Fibroblast of skin of scalp (primary cell): ENCODE measurements at regions not wholly inside any gene's neighbourhood (a gene's known extent, or its start where the extent isn't known, plus 50 kb on each side); places are given as distances from the start of the nearest gene placed in this dataset.
"Not testable (repeated sequence)": the region's sequence is repeated elsewhere in the genome, so short reads cannot be mapped to it uniquely, and the experiment has no call there.

Experiments used
- DNase-seq: peaks from one replicate; pipeline ENCODE4 v3.0.0-alpha.2; 2013

DNA sequence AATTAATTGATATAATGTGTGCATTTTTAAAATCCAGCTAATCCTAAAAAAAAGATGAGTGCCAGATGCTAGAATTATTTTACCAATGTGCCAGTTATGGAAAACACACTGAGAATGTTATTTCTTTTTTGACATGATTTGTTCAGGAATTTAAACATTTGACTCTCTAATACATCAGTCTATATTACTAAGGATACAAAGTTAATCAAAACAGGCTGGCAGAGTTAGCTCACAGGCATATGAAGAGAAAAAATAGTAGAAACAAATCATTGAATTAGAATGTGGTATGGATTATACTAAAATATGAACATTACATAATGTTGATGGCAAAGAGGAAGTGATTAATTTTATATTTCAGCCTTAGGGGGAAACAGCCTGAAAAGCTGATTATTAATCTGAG, 368.3 kb upstream of the GJE1 start:
- peak; percentile 41 for DNase-seq

DNA sequence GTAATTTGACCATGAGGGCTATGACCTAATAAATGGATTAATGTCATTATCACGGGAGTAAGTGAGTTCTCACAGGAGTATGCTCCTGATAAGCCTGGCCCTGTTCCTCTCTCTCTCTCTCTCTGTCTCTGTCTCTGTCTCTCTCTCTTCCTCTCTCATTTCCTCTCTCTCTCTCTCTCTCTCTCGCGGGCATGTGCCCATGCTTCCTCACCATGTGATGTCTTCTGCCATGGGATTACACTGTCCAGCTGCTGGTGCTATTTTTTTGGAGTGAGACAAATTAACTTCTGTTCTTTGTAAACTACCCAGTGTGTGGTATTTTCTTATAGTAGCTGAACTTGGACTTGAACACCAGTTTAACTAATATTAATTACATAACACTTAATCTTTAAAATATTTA, 374.3 kb upstream of the GJE1 start:
- DNase-seq = no peak

DNA sequence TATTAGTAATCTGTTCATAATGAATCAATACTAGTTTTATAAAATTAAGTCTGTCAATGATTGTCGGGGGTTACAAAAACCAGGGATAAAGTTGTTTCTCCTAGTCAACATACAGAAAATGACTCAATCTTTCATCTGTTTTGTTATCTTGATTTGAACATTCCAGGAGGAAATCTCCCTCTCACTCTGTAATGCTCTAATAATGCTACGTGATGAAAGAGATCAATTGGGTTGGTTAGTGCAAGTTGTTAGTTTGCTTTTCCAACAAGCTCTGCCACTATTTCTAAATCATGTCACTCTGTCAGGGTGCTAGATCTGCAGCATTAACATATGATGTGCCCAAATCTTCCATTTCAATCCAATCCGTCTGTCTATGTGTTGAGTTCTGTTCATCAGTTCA, 379.5 kb upstream of the GJE1 start:
- no peak for DNase-seq

DNA sequence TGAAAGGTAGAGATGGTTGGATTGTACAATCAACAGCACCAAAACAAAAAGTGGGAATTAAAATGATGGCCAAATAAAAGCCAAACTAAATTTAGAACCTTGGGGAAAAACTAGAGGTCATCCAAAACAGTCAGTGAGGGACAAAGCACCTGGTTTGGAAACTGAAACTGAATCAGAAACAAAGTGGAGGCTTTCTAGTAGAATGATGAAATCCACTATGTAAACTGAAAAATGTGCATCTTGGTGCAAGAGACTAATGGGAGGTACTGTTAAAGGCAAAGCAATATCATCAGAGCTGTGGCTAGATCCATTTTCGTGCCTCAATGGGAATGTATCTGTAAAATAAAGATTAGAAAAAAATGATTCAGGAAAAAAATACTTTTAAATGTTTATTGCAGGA, 380.0 kb upstream of the GJE1 start:
- no peak for DNase-seq

GRCh38 chr6:141746324-141746723, 386.4 kb upstream of the GJE1 start:
- not testable (repeated sequence) for DNase-seq

- DNase-seq = no peak
Observed at GRCh38 chr6:141744971-141745370, 387.8 kb upstream of the GJE1 start.

- DNase-seq = no peak
Observed at GRCh38 chr6:141744194-141744925, 388.4 kb upstream of the GJE1 start.

GRCh38 chr6:141736104-141736503, 396.6 kb upstream of the GJE1 start:
- DNase-seq = no peak

GRCh38 chr6:141735126-141735525, 397.6 kb upstream of the GJE1 start:
- DNase-seq = no peak

DNA sequence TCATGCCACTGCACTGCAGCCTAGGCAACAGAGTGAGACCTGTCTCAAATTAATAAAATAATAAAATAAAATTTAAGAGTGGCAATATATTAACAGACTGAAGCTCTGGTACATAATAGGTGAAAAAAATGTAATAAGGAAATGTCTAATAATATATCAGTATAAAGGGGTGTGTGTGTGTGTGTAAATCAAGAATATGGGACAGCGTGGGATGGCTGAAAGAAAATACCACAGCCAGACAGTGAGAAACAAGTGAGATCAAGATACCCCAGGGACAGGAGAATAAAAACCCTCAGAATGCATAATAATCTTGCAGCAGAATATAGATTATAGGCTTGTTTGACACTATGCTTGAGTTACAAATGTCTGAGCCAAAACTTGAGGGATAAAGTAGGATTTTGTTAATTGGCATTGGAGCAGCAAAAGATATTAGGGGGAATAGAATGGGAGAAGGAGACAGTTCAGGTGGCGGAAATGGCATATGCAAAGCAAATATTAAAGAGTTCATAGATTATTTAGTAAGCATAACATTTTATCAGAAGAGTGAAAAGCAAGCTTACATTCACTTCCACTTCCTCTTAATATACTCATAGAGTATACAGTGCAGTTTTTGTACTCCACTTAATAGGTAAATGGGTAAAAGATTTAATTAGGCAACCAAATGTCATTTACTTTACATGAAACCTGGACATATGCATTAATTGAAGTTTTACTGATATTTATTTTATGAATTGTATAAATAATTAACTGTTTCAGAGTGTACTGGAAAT, 398.5 kb upstream of the GJE1 start:
- DNase-seq = no peak

- no peak for DNase-seq
Observed at GRCh38 chr6:141729146-141729545, 403.6 kb upstream of the GJE1 start.

GRCh38 chr6:141728330-141728729, 404.4 kb upstream of the GJE1 start:
- DNase-seq = no peak

- DNase-seq = no peak
Observed at GRCh38 chr6:141726248-141726647, 406.5 kb upstream of the GJE1 start.

DNA sequence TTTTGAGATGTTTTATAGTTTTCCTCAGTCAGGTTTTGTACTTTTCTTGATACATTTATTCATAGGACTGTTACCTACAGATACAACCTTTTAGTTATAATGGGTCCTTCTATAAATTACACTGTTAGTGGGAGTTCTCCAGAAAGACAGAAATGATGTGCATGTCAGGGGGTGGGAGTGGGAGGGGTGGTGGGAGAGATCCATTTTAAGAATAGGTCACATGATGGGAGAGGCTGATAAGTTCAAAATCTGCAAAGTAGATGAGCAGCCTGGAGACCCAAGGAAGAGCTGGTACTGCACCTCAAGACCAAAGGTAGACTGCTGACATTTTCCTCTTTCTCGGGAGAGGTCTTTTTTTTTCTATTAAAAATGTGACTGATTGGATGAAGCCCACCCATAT, 408.0 kb upstream of the GJE1 start:
- no peak for DNase-seq

DNA sequence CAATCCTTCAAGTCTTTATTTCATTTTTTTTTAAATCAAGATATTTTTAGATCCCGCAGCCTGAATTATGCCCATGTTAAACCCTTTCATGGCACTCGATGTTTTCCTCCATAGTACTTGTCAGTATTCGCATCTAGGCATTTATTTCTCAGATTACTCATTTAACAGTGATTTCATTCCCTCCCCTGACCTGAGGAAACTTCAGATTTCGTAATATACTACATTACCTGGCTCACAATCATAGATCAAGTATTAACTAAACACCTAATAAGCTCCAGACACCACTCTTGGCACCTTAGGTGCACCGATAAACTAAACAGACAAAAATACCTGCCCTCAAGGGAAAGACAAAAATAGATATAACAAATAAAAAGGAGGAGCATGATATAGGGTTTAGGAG, 413.2 kb upstream of the GJE1 start:
- no peak for DNase-seq

DNA sequence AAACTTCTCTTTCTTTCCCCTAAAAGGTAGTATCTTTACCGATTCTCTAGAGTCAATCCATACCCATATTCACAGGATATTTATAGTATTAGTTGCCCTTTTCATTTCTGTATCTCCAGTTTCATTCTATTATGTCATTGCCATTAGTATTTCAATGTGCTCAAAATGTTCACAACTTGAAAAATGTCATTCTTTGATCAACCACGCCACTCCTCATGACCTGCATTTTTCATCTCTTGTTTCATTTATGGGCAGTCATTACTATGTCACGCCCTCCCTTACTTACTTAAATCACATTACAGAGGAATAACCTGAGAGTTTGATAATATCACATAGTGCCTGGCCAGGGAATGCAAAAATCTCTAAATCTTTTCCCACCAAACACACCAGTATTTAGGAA, 427.3 kb upstream of the GJE1 start:
- DNase-seq = no peak

GRCh38 chr6:141704151-141704550, 428.6 kb upstream of the GJE1 start:
- DNase-seq = no peak

DNA sequence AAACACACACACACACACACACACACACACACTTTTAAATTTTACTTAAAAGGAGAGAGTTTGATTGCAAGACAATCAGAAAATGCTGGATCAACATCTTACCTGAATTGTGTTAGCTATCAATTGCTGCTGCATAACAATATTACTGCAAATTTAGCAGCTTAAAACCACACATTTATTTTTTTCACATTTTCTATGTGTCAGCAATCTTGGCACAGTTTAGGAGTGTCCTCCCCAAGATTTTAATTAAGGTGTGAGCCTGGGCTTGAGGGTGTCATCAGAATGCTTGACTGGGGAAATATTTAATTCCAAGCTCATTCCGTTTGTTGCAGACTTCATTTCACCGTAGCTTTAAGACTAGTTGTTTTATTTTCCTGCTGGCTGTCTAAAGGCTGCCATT, 431.0 kb upstream of the GJE1 start:
- no peak for DNase-seq

GRCh38 chr6:141700819-141701218, 431.9 kb upstream of the GJE1 start:
- peak; percentile 5 for DNase-seq

- no peak for DNase-seq
Observed at GRCh38 chr6:141688916-141689315, 443.8 kb upstream of the GJE1 start.

GRCh38 chr6:141685416-141685815, 447.3 kb upstream of the GJE1 start:
- DNase-seq = no peak

GRCh38 chr6:141682391-141682790, 450.3 kb upstream of the GJE1 start:
- DNase-seq = no peak

GRCh38 chr6:141677598-141678211, 455.0 kb upstream of the GJE1 start:
- DNase-seq = peak; percentile 58

DNA sequence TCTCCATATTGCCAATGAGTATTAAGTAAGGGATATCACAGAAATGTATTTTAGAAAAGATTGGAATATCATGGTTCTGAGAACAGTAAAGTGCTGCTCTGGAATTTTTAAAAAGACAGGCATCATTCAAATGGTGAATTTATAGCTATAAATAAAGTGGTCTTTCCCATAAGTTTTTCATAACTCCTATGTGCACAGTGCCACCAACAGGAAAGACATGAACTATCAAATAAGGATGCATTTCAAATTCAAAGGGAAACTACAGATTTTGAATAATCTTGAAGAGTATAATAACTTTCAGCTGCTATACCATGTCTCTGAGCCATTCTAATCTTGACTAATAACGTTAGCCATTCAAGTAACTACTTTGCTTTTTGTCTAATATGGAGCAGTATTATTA, 456.8 kb upstream of the GJE1 start:
- DNase-seq = peak; percentile 56
